Heart right ventricle (tissue), 16 donors: ENCODE measurements at regions not wholly inside any gene's neighbourhood (a gene's known extent, or its start where the extent isn't known, plus 50 kb on each side); places are given as distances from the start of the nearest gene placed in this dataset.
"Not testable (repeated sequence)": the region's sequence is repeated elsewhere in the genome, so short reads cannot be mapped to it uniquely, and the experiment has no call there.

Experiments used
- ATAC-seq, 8 donors: fragments of 200-7000 bp; cut with Tn5 transposase; one replicate each; pipeline ENCODE4 v1.9.1; 2020; ENCODE audit warnings: mild to moderate bottlenecking in 8 of 8, moderate library complexity in 8 of 8, moderate number of reproducible peaks in 1 of 8
- DNase-seq, 2 donors: peaks; one replicate each; pipeline ENCODE4 v3.0.0-alpha.2; 2020
- H3K27ac ChIP-seq, 10 donors: fragments of 200-600 bp; sonication (generic) in 2 of 10; one replicate each; pipeline versions ENCODE4 v1.5.0 to v1.8.0; 2020 to 2022; ENCODE audit warnings: mild to moderate bottlenecking in 3 of 10
- H3K27me3 ChIP-seq, 7 donors: fragments of 200-600 bp; one replicate each; pipeline ENCODE4 v1.8.0; 2021 to 2022; ENCODE audit warnings: mild to moderate bottlenecking in 2 of 7
- H3K36me3 ChIP-seq, 9 donors: fragments of 200-600 bp; sonication (generic) in 1 of 9; one replicate each; pipeline versions ENCODE4 v1.5.0 to v1.8.0; 2020 to 2022; ENCODE audit warnings: mild to moderate bottlenecking in 2 of 9
- H3K4me1 ChIP-seq, 9 donors: fragments of 200-600 bp; sonication (generic) in 1 of 9; one replicate each; pipeline versions ENCODE4 v1.5.0 to v1.8.0; 2020 to 2022; ENCODE audit warnings: mild to moderate bottlenecking in 4 of 9
- H3K4me3 ChIP-seq, 10 donors: fragments of 200-600 bp; sonication (generic) in 2 of 10; one replicate each; pipeline versions ENCODE4 v1.5.0 to v1.8.0; 2020 to 2022; ENCODE audit warnings: mild to moderate bottlenecking in 7 of 10, moderate library complexity in 2 of 10
- H3K9me3 ChIP-seq, 11 donors: fragments of 200-600 bp in 10 of 11; sonication (generic) in 2 of 11; one replicate each; pipeline versions ENCODE4 v1.5.0 to v1.8.0; 2013 to 2022; ENCODE audit warnings: mild to moderate bottlenecking in 2 of 11, control low read depth in 1 of 11, moderate library complexity in 1 of 11
- CTCF ChIP-seq, 9 donors: fragments of 200-600 bp; sonication (generic) in 2 of 9; IDR thresholded peaks; one replicate each; pipeline versions ENCODE4 v1.5.0 to v1.8.0; 2021 to 2022; ENCODE audit warnings: antibody characterized with exemption in 9 of 9, mild to moderate bottlenecking in 5 of 9, moderate library complexity in 1 of 9
- WGBS, 2 donors: extraction: QIAGEN DNeasy Blood & Tissue Kit; methylation state at CpG; one replicate each; pipeline ENCODE4 v1.1.7; 2013; ENCODE audit warnings: inconsistent platforms in 1 of 2; 5-methylcytosine and 5-hydroxymethylcytosine counted together
- intact Hi-C, 10 donors: fragments of 100-400 bp; cut with DNase I; formaldehyde crosslinking; loops; one replicate each; pipeline versions ENCODE4 v1.11.1 to v1.14.2; 2022
- donor health status: Arrhythmogenic right ventricular cardiomyopathy.
- donor health status: ischemic (EF 13 %, LVEDD 7.1; RV severe dilation, severe dysfunction).
- donor health status: healthy with polysubstance abuse.
- donor health status: DM: no; HTN: yes; CAD: no.
- donor health status: DM: no; HTN: no; CAD: no.
- donor health status: ischemic (EF 25% LVEDD 6.9; RV normal size, moderate dysfunction).
- donor health status: ischemic (EF 25% LVEDD 5.7; RV mildly dilated, moderate dysfunction).
- donor health status: healthy.
- donor health status: DM: yes; HTN: yes; CAD: no.
- donor health status: Ischemic cardiomyopathy.
- donor health status: ischemic (EF 35%, LVEDD 5.7; RV mildly dilated, moderate dysfunction).
- donor health status: nonischemic (EF 11% LVEDD 7.7; RV severe dilation, severe dysfunction).
- donor health status: DM: yes; HTN: yes; CAD: no.
- donor health status: PGD.
- donor health status: ischemic (EF 29% LVEDD 5.4; RV normal size, mild dysfunction).
- donor health status: nonischemic (EF 23%, LVEDD 6.1; RV moderate dilation, normal function).

- TF ChIP-seq CTCF (IDR thresholded peaks at IDR 0.05): no peak
- intact Hi-C loops: loop anchor here in 8 of 10 donors (5.0 to 10.0 kb wide), 9 partner anchors 98 to 437 kb away; partner anchors contain the start of gene AKR1C3 (in 3 of the 8)
- Histone ChIP-seq H3K36me3 (no peaks in the 10 kb centered on the region), H3K9me3 (peaks cover 0 to 7% (median 0%) of the 10 kb centered on the region in 11 donors), H3K27ac (peak overlapping the region in 1 of 10 donors; percentile 76), H3K4me3 (no peak overlapping the region), H3K4me1 (peaks cover 0 to 26% (median 0%) of the 10 kb centered on the region in 9 donors), H3K27me3 (peaks cover 0 to 4% (median 0%) of the 10 kb centered on the region in 7 donors)
- WGBS, 2 donors: 60 to 62% methylated on average over 9 of the region's 9 CpGs
- DNase-seq (no peak), ATAC-seq (peak in 6 of 8 donors; percentile 24 to 55 (median 46))
These were observed 80.3 kb upstream of the UCN3 start for GRCh38 chr10:5284311-5285057.

GRCh38 chr10:5285186-5285585 is 79.6 kb upstream of the UCN3 start:
- Histone ChIP-seq H3K9me3 (peaks cover 0 to 7% (median 0%) of the 10 kb centered on the region in 11 donors), H3K27me3 (peaks cover 0 to 4% (median 0%) of the 10 kb centered on the region in 7 donors), H3K27ac (peak overlapping the region in 2 of 10 donors; percentile 32 to 76), H3K4me3 (no peak overlapping the region), H3K36me3 (no peaks in the 10 kb centered on the region), H3K4me1 (peaks cover 0 to 26% (median 0%) of the 10 kb centered on the region in 9 donors)
- WGBS, 2 donors: 56 to 65% methylated on average over 9 of the region's 9 CpGs
- intact Hi-C loops: loop anchor here in 6 of 10 donors (5.0 to 10.0 kb wide), 6 partner anchors 180 to 433 kb away; partner anchors contain the start of gene AKR1C3 (in 3 of the 6)
- no peak for TF ChIP-seq CTCF (IDR thresholded peaks at IDR 0.05)
- ATAC-seq (peak in 1 of 8 donors; percentile 19), DNase-seq (no peak)

GRCh38 chr10:5288359-5288758 is 76.4 kb upstream of the UCN3 start:
- whole genome bisulfite sequencing, 2 donors: 62 to 69% methylated on average over 4 of the region's 4 CpGs
- no peaks in the 10 kb centered on the region for H3K36me3 ChIP-seq
- intact Hi-C loops: loop anchor here in 6 of 10 donors (5.0 to 10.0 kb wide), 6 partner anchors 184 to 436 kb away; partner anchors contain the start of gene AKR1C3 (in 3 of the 6)
- no peak overlapping the region for H3K4me3 ChIP-seq
- DNase-seq: no peak
- TF ChIP-seq CTCF (IDR thresholded peaks at IDR 0.05): no peak
- peaks cover 0 to 4% (median 0%) of the 10 kb centered on the region in 7 donors for H3K27me3 ChIP-seq
- peaks cover 0 to 39% (median 10%) of the 10 kb centered on the region in 9 donors for H3K4me1 ChIP-seq
- H3K27ac ChIP-seq: no peak overlapping the region
- ATAC-seq: no peak
- H3K9me3 ChIP-seq: peaks cover 0 to 7% (median 0%) of the 10 kb centered on the region in 11 donors

- peaks cover 0 to 39% (median 13%) of the 10 kb centered on the region in 9 donors for H3K4me1 ChIP-seq
- not testable (repeated sequence) for H3K36me3 ChIP-seq, H3K27me3 ChIP-seq, ATAC-seq, H3K9me3 ChIP-seq, DNase-seq, H3K4me3 ChIP-seq, H3K27ac ChIP-seq
- intact Hi-C loops: loop anchor here in 6 of 10 donors (5.0 to 10.0 kb wide), 6 partner anchors 184 to 437 kb away; partner anchors contain the start of gene AKR1C3 (in 3 of the 6)
- 96 to 100% methylated on average over 1 of the region's 1 CpG for WGBS, 2 donors
These were observed 75.5 kb upstream of the UCN3 start for GRCh38 chr10:5289228-5289627.
